ENCODE measurements at regions not wholly inside any gene's neighbourhood (a gene's known extent, or its start where the extent isn't known, plus 50 kb on each side); places are given as distances from the start of the nearest gene placed in this dataset.

DNA sequence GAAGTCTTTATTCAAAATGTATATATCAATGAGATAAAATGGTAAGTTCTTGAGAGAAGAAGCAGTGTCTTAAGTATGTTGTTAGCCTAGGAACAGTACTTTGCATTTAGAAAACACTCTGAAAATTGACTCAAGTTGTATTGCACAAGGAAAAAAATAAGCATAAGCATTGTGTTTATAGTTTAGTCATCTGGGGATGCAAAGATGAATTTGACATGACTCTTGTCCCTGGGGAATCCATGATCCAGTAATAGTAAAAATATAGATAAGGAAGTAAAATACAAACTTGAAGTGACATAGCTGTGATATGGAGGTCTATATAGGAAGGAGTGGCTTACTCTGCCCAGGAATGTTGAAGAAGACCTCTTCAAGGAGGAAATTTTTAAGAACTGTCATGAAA lies 185.0 kb upstream of the PTBP2 start:
- TF ChIP-seq, protein P1, sequence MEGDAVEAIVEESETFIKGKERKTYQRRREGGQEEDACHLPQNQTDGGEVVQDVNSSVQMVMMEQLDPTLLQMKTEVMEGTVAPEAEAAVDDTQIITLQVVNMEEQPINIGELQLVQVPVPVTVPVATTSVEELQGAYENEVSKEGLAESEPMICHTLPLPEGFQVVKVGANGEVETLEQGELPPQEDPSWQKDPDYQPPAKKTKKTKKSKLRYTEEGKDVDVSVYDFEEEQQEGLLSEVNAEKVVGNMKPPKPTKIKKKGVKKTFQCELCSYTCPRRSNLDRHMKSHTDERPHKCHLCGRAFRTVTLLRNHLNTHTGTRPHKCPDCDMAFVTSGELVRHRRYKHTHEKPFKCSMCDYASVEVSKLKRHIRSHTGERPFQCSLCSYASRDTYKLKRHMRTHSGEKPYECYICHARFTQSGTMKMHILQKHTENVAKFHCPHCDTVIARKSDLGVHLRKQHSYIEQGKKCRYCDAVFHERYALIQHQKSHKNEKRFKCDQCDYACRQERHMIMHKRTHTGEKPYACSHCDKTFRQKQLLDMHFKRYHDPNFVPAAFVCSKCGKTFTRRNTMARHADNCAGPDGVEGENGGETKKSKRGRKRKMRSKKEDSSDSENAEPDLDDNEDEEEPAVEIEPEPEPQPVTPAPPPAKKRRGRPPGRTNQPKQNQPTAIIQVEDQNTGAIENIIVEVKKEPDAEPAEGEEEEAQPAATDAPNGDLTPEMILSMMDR (conservative IDR thresholded peaks at IDR 0.05; ENCODE audit: low read length), result no peak
- no peak for TF ChIP-seq EZH2phosphoT487 (IDR thresholded peaks at IDR 0.05; ENCODE audit: borderline replicate concordance, low read depth, low read length)

All from OCI-LY7 (cell line).